ENCODE measurements at regions not wholly inside any gene's neighbourhood (a gene's known extent, or its start where the extent isn't known, plus 50 kb on each side); places are given as distances from the start of the nearest gene placed in this dataset.

- ATAC-seq (replicated peaks): no peak
- Mint-ChIP-seq H3K4me1 (no peaks in the 10 kb centered on the region), H3K27ac (no peak overlapping the region), H3K36me3 (ENCODE audit: low read depth) (no peaks in the 10 kb centered on the region), H3K9me3 (no peaks in the 10 kb centered on the region), H3K27me3 (peaks cover 21% of the 10 kb centered on the region), H3K4me3 (no peak overlapping the region)
Measured at GRCh38 chr15:68871507-68871906, 50.8 kb upstream of the ANP32A start.

- Mint-ChIP-seq H3K4me3 (no peak overlapping the region), H3K27ac (no peak overlapping the region), H3K9me3 (no peaks in the 10 kb centered on the region), H3K4me1 (no peaks in the 10 kb centered on the region), H3K36me3 (ENCODE audit: low read depth) (no peaks in the 10 kb centered on the region), H3K27me3 (peaks cover 25% of the 10 kb centered on the region)
- no peak for ATAC-seq (replicated peaks)
Measured at GRCh38 chr15:68874788-68875187, 54.1 kb upstream of the ANP32A start.

- H3K36me3 Mint-ChIP-seq (ENCODE audit: low read depth): no peaks in the 10 kb centered on the region
- H3K4me3 Mint-ChIP-seq: no peak overlapping the region
- H3K4me1 Mint-ChIP-seq: no peaks in the 10 kb centered on the region
- peak; percentile 79 for ATAC-seq (replicated peaks)
- peaks cover 25% of the 10 kb centered on the region for H3K27me3 Mint-ChIP-seq
- no peak overlapping the region for H3K27ac Mint-ChIP-seq
- H3K9me3 Mint-ChIP-seq: no peaks in the 10 kb centered on the region
Measured at GRCh38 chr15:68875377-68876116, 54.8 kb upstream of the SPESP1 start.

GRCh38 chr15:68877626-68878025, 52.7 kb upstream of the SPESP1 start:
- peaks cover 25% of the 10 kb centered on the region for H3K27me3 Mint-ChIP-seq
- no peaks in the 10 kb centered on the region for H3K4me1 Mint-ChIP-seq
- ATAC-seq (replicated peaks): no peak
- H3K9me3 Mint-ChIP-seq: no peaks in the 10 kb centered on the region
- no peaks in the 10 kb centered on the region for H3K36me3 Mint-ChIP-seq (ENCODE audit: low read depth)
- H3K4me3 Mint-ChIP-seq: no peak overlapping the region
- no peak overlapping the region for H3K27ac Mint-ChIP-seq

- H3K27ac Mint-ChIP-seq: no peak overlapping the region
- no peaks in the 10 kb centered on the region for H3K4me1 Mint-ChIP-seq
- no peaks in the 10 kb centered on the region for H3K36me3 Mint-ChIP-seq (ENCODE audit: low read depth)
- H3K4me3 Mint-ChIP-seq: no peak overlapping the region
- no peaks in the 10 kb centered on the region for H3K9me3 Mint-ChIP-seq
- ATAC-seq (replicated peaks): no peak
- peaks cover 15% of the 10 kb centered on the region for H3K27me3 Mint-ChIP-seq
Measured at GRCh38 chr15:68880382-68880781, 49.9 kb upstream of the SPESP1 start.
